WI38 (cell line): ENCODE measurements at regions not wholly inside any gene's neighbourhood (a gene's known extent, or its start where the extent isn't known, plus 50 kb on each side); places are given as distances from the start of the nearest gene placed in this dataset.
A peak's percentile ranks its signal among the peaks of the same experiment; 100 is the strongest.

Experiments
- H3K4me3 ChIP-seq: 2 replicates; pipeline ENCODE4 v1.5.1; 2011; ENCODE audit warnings: low read depth, mild to moderate bottlenecking, control low read depth, low read length
- CTCF ChIP-seq: IDR thresholded peaks from 2 replicates; pipeline ENCODE4 v1.5.1; 2012; ENCODE audit warnings: low read depth, mild to moderate bottlenecking, control low read depth, low read length

- TF ChIP-seq CTCF, result no peak
- H3K4me3 ChIP-seq, result no peak overlapping the region
Measured at GRCh38 chr9:79880626-79881025, 308.9 kb downstream of the TLE4 start.

DNA sequence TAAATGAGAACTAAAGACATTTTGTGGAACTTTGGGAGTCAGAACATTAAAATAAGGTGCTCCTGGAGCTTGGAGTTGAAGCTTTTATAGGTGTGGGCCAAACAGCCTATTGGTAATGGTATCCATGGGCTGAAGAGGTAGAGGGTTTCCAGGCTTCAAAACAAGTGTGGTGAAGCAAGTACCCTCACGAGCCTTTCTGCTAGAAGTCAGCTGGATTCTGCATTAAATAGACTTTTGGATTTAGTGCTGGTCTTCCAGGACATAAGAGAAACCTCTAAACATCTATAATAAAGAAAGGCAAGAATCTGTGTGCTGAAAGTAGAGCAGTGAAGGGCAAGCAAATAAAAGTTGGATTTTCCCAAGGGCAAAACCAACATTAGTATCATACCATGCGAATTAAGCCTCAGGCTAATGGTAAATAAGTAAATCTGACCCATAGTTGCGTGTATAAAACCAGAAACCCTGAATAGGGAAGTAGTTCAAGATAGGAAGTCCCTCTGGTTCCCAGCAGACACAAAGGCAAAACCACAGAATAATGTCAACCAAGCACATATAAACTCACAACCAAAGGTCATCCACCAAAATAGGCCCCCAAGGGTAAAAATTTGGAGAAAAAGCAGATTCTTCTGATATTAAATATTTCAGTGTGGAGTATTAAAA, 306.3 kb downstream of the TLE4 start:
- no peak overlapping the region for H3K4me3 ChIP-seq
- TF ChIP-seq CTCF, result no peak

DNA sequence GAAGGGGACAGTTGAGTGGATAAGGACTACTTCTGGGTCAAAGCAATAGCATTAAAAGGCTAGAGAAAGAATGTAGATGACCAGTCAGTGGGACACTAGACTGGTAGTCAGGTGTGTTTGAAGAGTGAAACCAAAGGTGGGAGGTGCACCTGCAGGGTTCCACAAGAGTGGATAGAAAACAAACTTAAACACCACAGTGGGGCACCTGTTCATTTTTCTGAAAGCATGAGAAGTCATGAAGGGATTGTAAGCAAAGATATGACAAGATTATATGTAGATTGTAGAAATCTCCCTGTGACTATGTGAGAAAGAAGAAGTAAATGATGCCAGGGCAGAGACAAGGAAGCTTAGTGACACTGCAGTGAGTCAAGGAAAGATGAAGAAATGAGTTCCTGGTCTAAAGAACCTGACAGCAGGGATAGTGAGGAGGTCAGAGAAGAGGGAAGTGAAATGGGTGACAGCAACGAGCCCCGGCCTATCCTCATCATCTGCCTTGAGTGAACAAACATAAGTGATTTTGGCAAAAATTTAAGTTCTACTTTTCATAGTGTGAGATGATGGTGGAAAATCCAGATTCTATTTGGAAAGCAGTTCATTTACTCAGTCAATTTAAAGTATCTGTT, 296.9 kb downstream of the TLE4 start:
- TF ChIP-seq CTCF, result no peak

DNA sequence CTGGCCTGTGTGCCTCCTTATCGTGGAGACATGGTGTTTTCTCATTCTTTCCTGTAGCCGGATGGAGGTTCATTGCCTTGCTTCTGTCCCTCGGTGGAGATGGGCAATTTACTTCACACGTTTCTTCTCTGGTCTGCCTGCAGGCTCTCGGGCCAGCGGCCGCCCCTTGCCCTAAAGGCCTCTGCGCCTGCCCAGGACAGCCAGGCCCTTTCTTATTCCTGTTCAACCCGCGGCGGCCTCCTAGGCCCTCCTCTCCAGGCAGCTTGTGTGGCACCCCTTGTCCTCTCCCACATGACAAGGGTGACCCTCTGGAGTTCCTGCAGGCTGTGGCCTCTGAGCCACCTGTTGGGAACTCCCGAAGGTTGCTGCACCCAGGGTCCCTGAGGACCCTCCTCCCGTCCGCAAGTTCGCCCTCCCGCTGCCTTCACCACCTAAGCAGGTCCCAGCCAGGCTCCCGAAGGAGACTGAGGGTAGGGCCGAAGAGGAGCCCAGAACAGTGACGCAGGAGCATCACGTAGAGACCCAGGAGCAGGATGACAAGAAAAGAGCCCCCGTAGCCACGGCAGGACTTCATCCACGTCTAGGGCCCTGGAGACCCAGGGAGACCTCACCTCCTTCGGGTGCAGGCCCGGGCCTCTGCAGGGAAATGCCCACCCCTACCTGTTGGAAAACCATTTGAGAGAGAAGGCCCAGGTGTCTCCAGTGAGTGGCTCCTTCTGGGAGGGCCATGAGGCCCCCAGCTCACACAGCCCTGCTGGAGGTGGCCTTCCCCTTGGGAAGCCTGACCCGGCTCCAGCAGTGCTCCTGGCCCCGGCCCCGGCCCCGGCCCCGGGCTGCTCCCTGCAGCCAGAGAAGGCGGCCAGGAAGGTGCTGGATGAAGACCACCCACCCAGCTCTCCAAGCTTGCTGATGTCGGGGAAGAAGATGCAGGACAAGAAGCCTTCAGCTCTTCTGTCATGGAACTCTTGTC, 291.4 kb downstream of the TLE4 start:
- no peak overlapping the region for H3K4me3 ChIP-seq
- TF ChIP-seq CTCF, result no peak

More for the DNA sequence above, 296.9 kb downstream of the TLE4 start:
- no peak overlapping the region for H3K4me3 ChIP-seq

- no peak for TF ChIP-seq CTCF
- peak overlapping the region; percentile 41 for H3K4me3 ChIP-seq
Measured at GRCh38 chr9:79858508-79858907, 286.7 kb downstream of the TLE4 start.

DNA sequence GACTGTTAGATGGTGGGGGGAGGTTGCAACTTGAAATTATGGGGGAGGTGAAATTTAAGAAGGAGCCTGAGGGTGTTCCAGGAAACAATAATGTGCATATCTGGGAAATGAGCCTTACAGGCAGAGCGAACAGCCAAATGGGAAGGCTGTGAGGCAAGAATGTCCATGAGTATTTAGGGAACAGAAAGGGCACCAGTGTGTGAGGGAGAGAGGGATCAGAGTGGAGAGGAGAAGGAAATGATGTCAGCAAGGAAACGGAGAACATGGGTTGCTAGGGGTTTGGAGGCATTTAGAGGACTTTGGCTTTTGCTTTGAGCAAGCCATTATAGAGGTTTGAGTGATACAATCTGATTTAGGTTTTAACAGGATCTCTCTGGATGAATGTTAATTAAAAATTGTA, 285.4 kb downstream of the TLE4 start:
- TF ChIP-seq CTCF, result no peak
- H3K4me3 ChIP-seq, result no peak overlapping the region
